GM12872 (cell line): ENCODE measurements at regions not wholly inside any gene's neighbourhood (a gene's known extent, or its start where the extent isn't known, plus 50 kb on each side); places are given as distances from the start of the nearest gene placed in this dataset.

Source experiments
- TF ChIP-seq, protein P1 (sequence below): IDR thresholded peaks from 3 replicates; pipeline ENCODE4 v1.5.1; 2011; ENCODE audit warnings: low read depth, mild to moderate bottlenecking, low read length, moderate library complexity; ENCODE audit not compliant: insufficient read depth

DNA sequence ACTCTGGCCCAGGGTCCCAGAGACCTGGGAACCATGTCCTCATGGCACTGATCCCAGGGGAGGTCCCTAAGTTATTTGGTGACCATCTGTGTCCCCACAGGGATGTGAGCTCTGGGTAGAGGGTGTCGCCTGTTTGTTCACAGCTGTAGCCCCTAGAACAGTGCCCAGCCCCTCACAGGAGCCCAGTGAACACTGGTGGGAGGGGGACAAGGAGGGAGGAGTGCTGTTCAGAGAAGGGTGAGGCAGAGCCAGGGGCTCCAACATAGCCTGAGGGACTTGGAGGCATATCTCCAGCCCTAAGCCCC, 450.4 kb downstream of the MATN1 start:
- TF ChIP-seq, protein P1, sequence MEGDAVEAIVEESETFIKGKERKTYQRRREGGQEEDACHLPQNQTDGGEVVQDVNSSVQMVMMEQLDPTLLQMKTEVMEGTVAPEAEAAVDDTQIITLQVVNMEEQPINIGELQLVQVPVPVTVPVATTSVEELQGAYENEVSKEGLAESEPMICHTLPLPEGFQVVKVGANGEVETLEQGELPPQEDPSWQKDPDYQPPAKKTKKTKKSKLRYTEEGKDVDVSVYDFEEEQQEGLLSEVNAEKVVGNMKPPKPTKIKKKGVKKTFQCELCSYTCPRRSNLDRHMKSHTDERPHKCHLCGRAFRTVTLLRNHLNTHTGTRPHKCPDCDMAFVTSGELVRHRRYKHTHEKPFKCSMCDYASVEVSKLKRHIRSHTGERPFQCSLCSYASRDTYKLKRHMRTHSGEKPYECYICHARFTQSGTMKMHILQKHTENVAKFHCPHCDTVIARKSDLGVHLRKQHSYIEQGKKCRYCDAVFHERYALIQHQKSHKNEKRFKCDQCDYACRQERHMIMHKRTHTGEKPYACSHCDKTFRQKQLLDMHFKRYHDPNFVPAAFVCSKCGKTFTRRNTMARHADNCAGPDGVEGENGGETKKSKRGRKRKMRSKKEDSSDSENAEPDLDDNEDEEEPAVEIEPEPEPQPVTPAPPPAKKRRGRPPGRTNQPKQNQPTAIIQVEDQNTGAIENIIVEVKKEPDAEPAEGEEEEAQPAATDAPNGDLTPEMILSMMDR: no peak

DNA sequence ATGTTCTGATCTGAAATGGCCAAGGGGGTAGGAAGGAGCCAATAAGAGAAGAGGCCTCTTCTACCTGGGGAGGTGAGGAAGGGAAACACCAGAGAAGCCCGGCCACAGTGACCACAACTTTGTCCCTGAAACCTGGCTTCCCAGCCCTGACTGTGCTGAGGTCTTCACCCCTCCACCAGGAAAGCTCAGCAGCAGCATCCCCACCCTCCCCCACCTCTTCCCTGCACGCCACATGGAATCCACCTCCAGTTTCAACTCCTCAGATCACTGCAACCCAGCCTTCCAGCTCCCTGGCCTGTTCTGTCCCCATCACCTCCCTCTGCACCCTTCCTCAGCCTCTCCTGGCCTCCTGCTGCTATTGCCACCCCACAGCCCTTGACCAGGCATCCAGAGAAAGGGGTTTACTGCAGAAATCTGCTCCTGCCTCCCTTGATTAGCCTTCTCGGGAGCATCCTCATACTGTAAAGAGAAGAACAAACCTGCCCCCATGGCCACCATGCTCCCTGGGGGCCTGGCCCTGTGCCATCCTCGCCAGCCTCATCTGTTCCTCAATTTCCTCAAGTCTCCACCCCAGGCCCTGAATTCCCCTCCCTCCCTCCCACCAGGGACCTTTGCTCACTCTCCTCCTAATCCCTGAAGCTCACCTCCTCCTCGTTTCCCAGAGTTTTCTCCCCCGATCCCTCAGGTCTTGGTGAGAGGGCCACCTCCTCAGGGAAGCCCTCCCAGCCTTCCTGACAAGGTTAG, 450.9 kb downstream of the MATN1 start:
- TF ChIP-seq, protein P1: no peak

DNA sequence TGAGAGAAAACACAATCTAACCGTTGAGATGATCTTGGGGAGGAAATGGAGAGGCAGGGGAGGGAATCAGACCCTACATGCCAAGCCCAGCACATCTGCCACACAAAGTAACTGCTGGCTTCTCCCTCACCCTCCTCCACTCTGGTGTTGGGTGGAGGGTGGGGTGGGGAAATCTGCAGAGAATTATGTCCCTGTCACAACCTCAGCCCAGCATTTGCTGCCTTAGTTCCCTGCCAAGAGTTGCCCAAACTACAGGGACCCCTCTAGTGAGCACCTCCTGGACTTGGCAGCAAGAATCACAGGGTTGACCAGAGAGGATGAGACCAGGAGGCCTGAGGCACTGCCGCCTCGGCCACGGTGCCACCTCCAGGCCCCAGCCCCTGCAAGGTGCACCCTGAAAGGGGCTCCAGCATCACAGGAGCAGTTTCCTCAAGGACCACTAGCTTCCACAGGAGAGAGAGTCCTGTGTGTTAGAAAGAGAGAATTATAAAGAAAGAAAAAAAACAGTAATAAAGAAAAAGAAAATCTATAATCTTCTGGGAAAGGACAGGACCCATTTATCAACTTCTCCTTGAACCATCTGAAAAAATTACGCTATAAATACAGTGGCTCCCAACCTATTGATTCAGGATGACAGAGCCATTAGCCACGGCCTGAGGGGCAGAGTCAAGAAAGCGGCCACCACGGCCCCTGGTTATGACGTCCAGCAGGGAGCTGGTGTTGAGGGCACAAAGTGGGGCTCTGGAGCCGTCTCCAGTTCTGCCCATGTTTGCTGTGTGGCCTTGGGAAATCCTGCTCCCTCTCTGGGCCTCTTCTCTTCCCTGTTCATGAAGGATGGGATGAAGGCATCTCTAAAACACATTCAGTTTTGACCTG, 451.7 kb downstream of the MATN1 start:
- TF ChIP-seq, protein P1: no peak

DNA sequence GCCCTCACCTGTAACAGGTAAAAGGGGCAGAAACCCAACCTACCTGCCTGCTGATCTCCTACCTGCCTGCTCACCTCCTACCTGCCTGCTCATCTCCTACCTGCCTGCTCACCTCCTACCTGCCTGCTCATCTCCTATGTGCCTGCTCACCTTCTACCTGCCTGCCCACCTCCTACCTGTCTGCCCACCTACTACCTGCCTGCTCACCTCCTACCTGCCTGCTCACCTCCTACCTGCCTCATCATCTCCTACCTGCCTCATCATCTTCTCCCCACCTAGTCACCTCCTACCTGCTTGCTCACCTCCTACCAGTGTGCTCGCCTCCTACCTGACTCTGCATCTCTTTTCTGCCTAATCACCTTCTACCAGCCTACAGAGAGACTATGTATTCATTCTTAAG, 452.9 kb downstream of the MATN1 start:
- TF ChIP-seq, protein P1: no peak

DNA sequence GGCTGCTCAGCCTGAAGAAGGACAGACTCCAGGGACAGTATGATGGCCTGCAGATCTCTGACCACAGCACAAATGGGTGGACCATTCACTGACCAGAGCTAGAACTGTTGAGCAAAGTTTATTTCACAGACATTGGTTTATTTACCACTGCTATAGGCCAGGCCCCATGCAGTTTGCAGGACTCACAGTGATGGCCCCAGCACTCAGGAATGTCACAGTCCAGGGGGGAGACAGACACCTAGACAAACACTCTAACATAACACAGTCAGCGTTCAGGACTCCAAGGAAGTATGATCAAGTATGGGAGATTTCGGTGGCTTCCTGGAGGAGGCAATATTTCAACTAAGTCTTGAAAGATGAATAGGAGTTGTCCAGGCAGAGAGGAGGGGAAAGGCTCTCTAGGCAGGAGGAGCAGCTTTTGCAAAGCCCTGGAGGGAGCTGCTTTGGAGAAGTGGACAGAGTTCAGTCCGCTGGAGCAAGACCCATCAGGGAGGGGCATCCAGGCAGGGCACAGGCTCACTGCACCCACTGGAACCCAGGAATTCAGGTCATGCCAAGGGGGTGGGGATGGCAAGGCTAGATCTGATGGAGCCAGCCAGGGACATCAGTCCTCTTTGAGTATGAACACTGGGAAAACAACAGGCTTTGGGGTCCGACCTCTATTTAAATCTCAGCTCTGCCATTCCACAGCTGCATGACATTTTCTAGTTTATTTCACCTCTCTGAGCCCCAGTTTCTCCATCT, 454.3 kb downstream of the MATN1 start:
- TF ChIP-seq, protein P1: no peak

DNA sequence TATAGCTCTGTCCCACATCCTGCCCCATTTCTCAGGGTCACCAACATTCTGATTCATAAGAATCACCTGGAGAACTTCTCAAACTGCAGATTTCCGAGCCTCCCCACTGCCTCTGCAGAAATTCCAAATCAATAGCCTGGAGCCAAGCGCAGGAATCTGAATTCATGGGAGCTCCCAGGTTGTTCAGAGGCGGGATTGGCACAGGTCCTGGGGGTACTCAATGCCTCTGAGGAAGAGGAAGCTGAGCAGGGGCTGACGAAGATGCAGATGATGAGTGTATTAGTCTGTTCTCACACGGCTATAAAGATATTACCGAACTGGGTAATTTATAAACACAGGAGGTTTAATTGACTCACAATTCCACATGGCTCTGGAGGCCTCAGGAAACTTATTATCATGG, 455.5 kb downstream of the MATN1 start:
- TF ChIP-seq, protein P1: no peak

DNA sequence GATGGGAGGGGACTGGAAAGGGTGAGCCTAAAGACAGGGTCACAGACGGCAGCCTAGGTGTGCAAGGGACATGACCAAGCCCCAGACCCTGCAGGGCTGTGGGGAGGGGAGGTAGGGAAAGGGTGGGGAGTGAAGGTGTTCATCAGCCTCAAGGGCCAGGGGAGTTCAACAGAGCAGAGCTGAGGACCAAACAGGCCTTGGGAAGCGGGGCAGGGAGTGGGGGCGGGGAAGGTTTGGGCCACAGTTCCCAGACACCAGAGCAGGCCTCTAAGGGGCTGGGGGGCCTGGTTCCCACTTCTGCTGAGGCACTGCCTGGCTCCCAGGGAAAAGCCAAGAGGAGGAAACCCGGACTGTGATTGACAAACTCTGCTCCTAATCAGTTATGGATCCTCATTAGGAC, 456.3 kb downstream of the MATN1 start:
- TF ChIP-seq, protein P1: no peak
